K562 (cell line): ENCODE measurements at regions not wholly inside any gene's neighbourhood (a gene's known extent, or its start where the extent isn't known, plus 50 kb on each side); places are given as distances from the start of the nearest gene placed in this dataset.

ENCODE experiments used
- C11orf30 ChIP-seq: fragments of 450-650 bp; IDR thresholded peaks from 2 replicates; pipeline ENCODE4 v1.6.1; 2016; ENCODE audit warnings: low read depth, mild to moderate bottlenecking
- CBFA2T3 ChIP-seq: fragments of 450-650 bp; IDR thresholded peaks from 2 replicates; pipeline ENCODE4 v1.6.1; 2017
- LEF1 ChIP-seq: fragments of 450-650 bp; IDR thresholded peaks from 2 replicates; pipeline ENCODE4 v1.6.1; 2016; ENCODE audit warnings: mild to moderate bottlenecking
- NFATC3 ChIP-seq: fragments of 450-650 bp; IDR thresholded peaks from 2 replicates; pipeline ENCODE4 v1.6.1; 2017; ENCODE audit warnings: mild to moderate bottlenecking
- RFX5 ChIP-seq: IDR thresholded peaks from 2 replicates; pipeline ENCODE4 v1.6.1; 2011; ENCODE audit warnings: low read depth, mild to moderate bottlenecking, improper control_type of control experiment, low read length
- SAFB ChIP-seq: fragments of 200-400 bp; formaldehyde crosslinking; IDR thresholded peaks from 2 replicates; pipeline ENCODE4 v1.6.1; 2017; ENCODE audit warnings: low read depth, low read length, borderline replicate concordance
- SAFB2 ChIP-seq: fragments of 200-400 bp; formaldehyde crosslinking; IDR thresholded peaks from 2 replicates; pipeline ENCODE4 v1.6.1; 2018; ENCODE audit warnings: borderline replicate concordance, low read length, low read depth, moderate library complexity; ENCODE audit not compliant: severe bottlenecking
- SMAD1 ChIP-seq: fragments of 150-350 bp; IDR thresholded peaks from 2 replicates; pipeline ENCODE4 v1.6.1; 2014; ENCODE audit warnings: low read length, low read depth; ENCODE audit not compliant: partially characterized antibody
- SMAD2 ChIP-seq: fragments of 150-350 bp; IDR thresholded peaks from 2 replicates; pipeline ENCODE4 v1.6.1; 2014; ENCODE audit warnings: low read depth, mild to moderate bottlenecking, low read length
- SOX6 ChIP-seq: fragments of 450-650 bp; IDR thresholded peaks from 2 replicates; pipeline ENCODE4 v1.6.1; 2014; ENCODE audit warnings: mild to moderate bottlenecking
- SP2 ChIP-seq: IDR thresholded peaks from 2 replicates; pipeline ENCODE4 v1.6.1; 2011; ENCODE audit warnings: mild to moderate bottlenecking, low read depth, low read length, moderate library complexity; ENCODE audit not compliant: poor library complexity, severe bottlenecking; ENCODE audit errors: extremely low read depth
- YBX1 ChIP-seq: fragments of 450-650 bp; IDR thresholded peaks from 2 replicates; pipeline ENCODE4 v1.7.1; 2016; ENCODE audit warnings: mild to moderate bottlenecking
- ZFX ChIP-seq: sonication (generic); formaldehyde crosslinking; IDR thresholded peaks from 2 replicates; pipeline ENCODE4 v1.8.0; 2022; ENCODE audit warnings: mild to moderate bottlenecking, missing genetic modification reagents, moderate library complexity
- ZNF57 ChIP-seq: fragments of 450-650 bp; formaldehyde crosslinking; IDR thresholded peaks from 2 replicates; pipeline ENCODE4 v1.4.0; 2020; ENCODE audit warnings: mild to moderate bottlenecking, moderate library complexity
- ZSCAN32 ChIP-seq: fragments of 450-650 bp; formaldehyde crosslinking; IDR thresholded peaks from 2 replicates; pipeline ENCODE4 v1.4.0; 2020; ENCODE audit warnings: mild to moderate bottlenecking, moderate library complexity
- TF ChIP-seq, protein P1 (sequence below): fragments of 200-600 bp; sonication (generic); IDR thresholded peaks from one replicate; pipeline ENCODE4 v1.6.1; 2012; ENCODE audit warnings: mild to moderate bottlenecking, low read depth, low read length, inconsistent platforms
- TF ChIP-seq, protein P2 (sequence below): sonication (generic); formaldehyde crosslinking; IDR thresholded peaks from 2 replicates; pipeline ENCODE4 v1.5.0; 2020; ENCODE audit warnings: missing genetic modification reagents

DNA sequence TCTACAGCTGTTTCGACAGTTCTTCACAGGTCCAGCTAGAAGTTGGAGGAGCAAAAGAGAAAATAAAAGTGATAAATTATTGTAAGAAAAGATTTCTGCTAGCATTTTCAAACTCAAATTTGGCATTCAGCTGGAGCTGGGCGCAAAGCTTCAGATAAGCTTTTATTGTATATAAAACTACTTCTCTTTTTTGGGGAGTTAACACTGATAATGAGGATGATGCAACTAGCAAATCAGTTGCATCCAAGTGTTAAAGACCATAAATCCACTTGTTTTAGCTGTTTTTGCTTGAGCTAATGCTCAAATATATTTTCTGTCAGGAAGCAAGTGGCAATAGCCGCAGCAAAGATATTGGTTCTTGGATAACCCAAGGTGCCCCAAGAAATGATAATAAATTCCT is 127.1 kb upstream of the PKN2 start (continued):
- TF ChIP-seq, protein P1, sequence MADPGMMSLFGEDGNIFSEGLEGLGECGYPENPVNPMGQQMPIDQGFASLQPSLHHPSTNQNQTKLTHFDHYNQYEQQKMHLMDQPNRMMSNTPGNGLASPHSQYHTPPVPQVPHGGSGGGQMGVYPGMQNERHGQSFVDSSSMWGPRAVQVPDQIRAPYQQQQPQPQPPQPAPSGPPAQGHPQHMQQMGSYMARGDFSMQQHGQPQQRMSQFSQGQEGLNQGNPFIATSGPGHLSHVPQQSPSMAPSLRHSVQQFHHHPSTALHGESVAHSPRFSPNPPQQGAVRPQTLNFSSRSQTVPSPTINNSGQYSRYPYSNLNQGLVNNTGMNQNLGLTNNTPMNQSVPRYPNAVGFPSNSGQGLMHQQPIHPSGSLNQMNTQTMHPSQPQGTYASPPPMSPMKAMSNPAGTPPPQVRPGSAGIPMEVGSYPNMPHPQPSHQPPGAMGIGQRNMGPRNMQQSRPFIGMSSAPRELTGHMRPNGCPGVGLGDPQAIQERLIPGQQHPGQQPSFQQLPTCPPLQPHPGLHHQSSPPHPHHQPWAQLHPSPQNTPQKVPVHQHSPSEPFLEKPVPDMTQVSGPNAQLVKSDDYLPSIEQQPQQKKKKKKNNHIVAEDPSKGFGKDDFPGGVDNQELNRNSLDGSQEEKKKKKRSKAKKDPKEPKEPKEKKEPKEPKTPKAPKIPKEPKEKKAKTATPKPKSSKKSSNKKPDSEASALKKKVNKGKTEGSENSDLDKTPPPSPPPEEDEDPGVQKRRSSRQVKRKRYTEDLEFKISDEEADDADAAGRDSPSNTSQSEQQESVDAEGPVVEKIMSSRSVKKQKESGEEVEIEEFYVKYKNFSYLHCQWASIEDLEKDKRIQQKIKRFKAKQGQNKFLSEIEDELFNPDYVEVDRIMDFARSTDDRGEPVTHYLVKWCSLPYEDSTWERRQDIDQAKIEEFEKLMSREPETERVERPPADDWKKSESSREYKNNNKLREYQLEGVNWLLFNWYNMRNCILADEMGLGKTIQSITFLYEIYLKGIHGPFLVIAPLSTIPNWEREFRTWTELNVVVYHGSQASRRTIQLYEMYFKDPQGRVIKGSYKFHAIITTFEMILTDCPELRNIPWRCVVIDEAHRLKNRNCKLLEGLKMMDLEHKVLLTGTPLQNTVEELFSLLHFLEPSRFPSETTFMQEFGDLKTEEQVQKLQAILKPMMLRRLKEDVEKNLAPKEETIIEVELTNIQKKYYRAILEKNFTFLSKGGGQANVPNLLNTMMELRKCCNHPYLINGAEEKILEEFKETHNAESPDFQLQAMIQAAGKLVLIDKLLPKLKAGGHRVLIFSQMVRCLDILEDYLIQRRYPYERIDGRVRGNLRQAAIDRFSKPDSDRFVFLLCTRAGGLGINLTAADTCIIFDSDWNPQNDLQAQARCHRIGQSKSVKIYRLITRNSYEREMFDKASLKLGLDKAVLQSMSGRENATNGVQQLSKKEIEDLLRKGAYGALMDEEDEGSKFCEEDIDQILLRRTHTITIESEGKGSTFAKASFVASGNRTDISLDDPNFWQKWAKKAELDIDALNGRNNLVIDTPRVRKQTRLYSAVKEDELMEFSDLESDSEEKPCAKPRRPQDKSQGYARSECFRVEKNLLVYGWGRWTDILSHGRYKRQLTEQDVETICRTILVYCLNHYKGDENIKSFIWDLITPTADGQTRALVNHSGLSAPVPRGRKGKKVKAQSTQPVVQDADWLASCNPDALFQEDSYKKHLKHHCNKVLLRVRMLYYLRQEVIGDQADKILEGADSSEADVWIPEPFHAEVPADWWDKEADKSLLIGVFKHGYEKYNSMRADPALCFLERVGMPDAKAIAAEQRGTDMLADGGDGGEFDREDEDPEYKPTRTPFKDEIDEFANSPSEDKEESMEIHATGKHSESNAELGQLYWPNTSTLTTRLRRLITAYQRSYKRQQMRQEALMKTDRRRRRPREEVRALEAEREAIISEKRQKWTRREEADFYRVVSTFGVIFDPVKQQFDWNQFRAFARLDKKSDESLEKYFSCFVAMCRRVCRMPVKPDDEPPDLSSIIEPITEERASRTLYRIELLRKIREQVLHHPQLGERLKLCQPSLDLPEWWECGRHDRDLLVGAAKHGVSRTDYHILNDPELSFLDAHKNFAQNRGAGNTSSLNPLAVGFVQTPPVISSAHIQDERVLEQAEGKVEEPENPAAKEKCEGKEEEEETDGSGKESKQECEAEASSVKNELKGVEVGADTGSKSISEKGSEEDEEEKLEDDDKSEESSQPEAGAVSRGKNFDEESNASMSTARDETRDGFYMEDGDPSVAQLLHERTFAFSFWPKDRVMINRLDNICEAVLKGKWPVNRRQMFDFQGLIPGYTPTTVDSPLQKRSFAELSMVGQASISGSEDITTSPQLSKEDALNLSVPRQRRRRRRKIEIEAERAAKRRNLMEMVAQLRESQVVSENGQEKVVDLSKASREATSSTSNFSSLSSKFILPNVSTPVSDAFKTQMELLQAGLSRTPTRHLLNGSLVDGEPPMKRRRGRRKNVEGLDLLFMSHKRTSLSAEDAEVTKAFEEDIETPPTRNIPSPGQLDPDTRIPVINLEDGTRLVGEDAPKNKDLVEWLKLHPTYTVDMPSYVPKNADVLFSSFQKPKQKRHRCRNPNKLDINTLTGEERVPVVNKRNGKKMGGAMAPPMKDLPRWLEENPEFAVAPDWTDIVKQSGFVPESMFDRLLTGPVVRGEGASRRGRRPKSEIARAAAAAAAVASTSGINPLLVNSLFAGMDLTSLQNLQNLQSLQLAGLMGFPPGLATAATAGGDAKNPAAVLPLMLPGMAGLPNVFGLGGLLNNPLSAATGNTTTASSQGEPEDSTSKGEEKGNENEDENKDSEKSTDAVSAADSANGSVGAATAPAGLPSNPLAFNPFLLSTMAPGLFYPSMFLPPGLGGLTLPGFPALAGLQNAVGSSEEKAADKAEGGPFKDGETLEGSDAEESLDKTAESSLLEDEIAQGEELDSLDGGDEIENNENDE, result no peak
- TF ChIP-seq C11orf30 (no peak), SOX6 (peak; percentile 75; the same call in 1 of the 2 replicates), CBFA2T3 (no peak), NFATC3 (no peak), SAFB2 (no peak), SAFB (no peak), LEF1 (no peak; the same call in 1 of the 2 replicates), ZFX (no peak), SP2 (no peak), YBX1 (no peak), SMAD2 (no peak), ZNF57 (CRISPR knock-in tag) (no peak), ZSCAN32 (CRISPR knock-in tag) (peak; percentile 80; the same call in 1 of the 2 replicates), RFX5 (no peak), SMAD1 (no peak)
- TF ChIP-seq, protein P2, sequence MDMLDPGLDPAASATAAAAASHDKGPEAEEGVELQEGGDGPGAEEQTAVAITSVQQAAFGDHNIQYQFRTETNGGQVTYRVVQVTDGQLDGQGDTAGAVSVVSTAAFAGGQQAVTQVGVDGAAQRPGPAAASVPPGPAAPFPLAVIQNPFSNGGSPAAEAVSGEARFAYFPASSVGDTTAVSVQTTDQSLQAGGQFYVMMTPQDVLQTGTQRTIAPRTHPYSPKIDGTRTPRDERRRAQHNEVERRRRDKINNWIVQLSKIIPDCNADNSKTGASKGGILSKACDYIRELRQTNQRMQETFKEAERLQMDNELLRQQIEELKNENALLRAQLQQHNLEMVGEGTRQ (CRISPR knock-in tag), result no peak
